K562 (cell line): ENCODE measurements at regions not wholly inside any gene's neighbourhood (a gene's known extent, or its start where the extent isn't known, plus 50 kb on each side); places are given as distances from the start of the nearest gene placed in this dataset.

Experiments used
- HBP1 ChIP-seq: fragments of 450-650 bp; formaldehyde crosslinking; IDR thresholded peaks from 2 replicates; pipeline ENCODE4 v1.4.0; 2022; ENCODE audit warnings: missing genetic modification characterization
- ZNF699 ChIP-seq: fragments of 250-450 bp; sonication (Bioruptor Pico); IDR thresholded peaks from 2 replicates; pipeline ENCODE4 v1.8.0; 2021; ENCODE audit warnings: mild to moderate bottlenecking, moderate library complexity; ENCODE audit not compliant: insufficient replicate concordance
- TF ChIP-seq, protein P1 (sequence below): sonication (generic); formaldehyde crosslinking; IDR thresholded peaks from 2 replicates; pipeline ENCODE4 v1.8.0; 2022; ENCODE audit warnings: mild to moderate bottlenecking, missing genetic modification reagents
- TF ChIP-seq, protein P2 (sequence below), 2 experiments: fragments of 150-350 bp in 1 of 2; IDR thresholded peaks; 2 replicates each; pipeline ENCODE4 v1.6.1; 2012 to 2016; ENCODE audit warnings: low read depth in 2 of 2, low read length in 2 of 2, mild to moderate bottlenecking in 1 of 2, moderate library complexity in 1 of 2

- TF ChIP-seq, protein P1, sequence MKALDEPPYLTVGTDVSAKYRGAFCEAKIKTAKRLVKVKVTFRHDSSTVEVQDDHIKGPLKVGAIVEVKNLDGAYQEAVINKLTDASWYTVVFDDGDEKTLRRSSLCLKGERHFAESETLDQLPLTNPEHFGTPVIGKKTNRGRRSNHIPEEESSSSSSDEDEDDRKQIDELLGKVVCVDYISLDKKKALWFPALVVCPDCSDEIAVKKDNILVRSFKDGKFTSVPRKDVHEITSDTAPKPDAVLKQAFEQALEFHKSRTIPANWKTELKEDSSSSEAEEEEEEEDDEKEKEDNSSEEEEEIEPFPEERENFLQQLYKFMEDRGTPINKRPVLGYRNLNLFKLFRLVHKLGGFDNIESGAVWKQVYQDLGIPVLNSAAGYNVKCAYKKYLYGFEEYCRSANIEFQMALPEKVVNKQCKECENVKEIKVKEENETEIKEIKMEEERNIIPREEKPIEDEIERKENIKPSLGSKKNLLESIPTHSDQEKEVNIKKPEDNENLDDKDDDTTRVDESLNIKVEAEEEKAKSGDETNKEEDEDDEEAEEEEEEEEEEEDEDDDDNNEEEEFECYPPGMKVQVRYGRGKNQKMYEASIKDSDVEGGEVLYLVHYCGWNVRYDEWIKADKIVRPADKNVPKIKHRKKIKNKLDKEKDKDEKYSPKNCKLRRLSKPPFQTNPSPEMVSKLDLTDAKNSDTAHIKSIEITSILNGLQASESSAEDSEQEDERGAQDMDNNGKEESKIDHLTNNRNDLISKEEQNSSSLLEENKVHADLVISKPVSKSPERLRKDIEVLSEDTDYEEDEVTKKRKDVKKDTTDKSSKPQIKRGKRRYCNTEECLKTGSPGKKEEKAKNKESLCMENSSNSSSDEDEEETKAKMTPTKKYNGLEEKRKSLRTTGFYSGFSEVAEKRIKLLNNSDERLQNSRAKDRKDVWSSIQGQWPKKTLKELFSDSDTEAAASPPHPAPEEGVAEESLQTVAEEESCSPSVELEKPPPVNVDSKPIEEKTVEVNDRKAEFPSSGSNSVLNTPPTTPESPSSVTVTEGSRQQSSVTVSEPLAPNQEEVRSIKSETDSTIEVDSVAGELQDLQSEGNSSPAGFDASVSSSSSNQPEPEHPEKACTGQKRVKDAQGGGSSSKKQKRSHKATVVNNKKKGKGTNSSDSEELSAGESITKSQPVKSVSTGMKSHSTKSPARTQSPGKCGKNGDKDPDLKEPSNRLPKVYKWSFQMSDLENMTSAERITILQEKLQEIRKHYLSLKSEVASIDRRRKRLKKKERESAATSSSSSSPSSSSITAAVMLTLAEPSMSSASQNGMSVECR (CRISPR knock-in tag) = no peak
- TF ChIP-seq HBP1 (CRISPR knock-in tag) (no peak), ZNF699 (CRISPR knock-in tag) (no peak)
- TF ChIP-seq, protein P2, sequence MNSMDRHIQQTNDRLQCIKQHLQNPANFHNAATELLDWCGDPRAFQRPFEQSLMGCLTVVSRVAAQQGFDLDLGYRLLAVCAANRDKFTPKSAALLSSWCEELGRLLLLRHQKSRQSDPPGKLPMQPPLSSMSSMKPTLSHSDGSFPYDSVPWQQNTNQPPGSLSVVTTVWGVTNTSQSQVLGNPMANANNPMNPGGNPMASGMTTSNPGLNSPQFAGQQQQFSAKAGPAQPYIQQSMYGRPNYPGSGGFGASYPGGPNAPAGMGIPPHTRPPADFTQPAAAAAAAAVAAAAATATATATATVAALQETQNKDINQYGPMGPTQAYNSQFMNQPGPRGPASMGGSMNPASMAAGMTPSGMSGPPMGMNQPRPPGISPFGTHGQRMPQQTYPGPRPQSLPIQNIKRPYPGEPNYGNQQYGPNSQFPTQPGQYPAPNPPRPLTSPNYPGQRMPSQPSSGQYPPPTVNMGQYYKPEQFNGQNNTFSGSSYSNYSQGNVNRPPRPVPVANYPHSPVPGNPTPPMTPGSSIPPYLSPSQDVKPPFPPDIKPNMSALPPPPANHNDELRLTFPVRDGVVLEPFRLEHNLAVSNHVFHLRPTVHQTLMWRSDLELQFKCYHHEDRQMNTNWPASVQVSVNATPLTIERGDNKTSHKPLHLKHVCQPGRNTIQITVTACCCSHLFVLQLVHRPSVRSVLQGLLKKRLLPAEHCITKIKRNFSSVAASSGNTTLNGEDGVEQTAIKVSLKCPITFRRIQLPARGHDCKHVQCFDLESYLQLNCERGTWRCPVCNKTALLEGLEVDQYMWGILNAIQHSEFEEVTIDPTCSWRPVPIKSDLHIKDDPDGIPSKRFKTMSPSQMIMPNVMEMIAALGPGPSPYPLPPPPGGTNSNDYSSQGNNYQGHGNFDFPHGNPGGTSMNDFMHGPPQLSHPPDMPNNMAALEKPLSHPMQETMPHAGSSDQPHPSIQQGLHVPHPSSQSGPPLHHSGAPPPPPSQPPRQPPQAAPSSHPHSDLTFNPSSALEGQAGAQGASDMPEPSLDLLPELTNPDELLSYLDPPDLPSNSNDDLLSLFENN (IDR thresholded peaks at IDR 0.05; ENCODE audit: low read depth in 2 of 2, low read length in 2 of 2) = no peak
- TF ChIP-seq, all 486 proteins: peak for 0
Observed at GRCh38 chr2:211161236-211161635, 604.8 kb downstream of the CPS1 start (continued).
